Suprapubic skin (tissue), 4 donors: ENCODE measurements at regions not wholly inside any gene's neighbourhood (a gene's known extent, or its start where the extent isn't known, plus 50 kb on each side); places are given as distances from the start of the nearest gene placed in this dataset.

Experiments used
- CTCF ChIP-seq, 2 donors: fragments of 200-600 bp in 1 of 2; fragments of 450-650 bp in 1 of 2; sonication (generic) in 1 of 2; IDR thresholded peaks; one replicate each; pipeline ENCODE4 v1.5.1; 2016 to 2019; ENCODE audit warnings: antibody characterized with exemption in 2 of 2, mild to moderate bottlenecking in 1 of 2, moderate library complexity in 1 of 2
- EP300 ChIP-seq: sonication (generic); formaldehyde crosslinking; IDR thresholded peaks from one replicate; pipeline ENCODE4 v1.6.1; 2017; ENCODE audit warnings: antibody characterized with exemption
- POLR2A ChIP-seq, 2 donors: fragments of 450-650 bp; IDR thresholded peaks; one replicate each; pipeline ENCODE4 v1.6.1; 2017; ENCODE audit warnings: antibody characterized with exemption in 2 of 2, mild to moderate bottlenecking in 2 of 2, moderate library complexity in 2 of 2
- POLR2AphosphoS5 ChIP-seq, 3 donors: sonication (generic); formaldehyde crosslinking; IDR thresholded peaks; one replicate each; pipeline ENCODE4 v1.6.1; 2017; ENCODE audit warnings: antibody characterized with exemption in 3 of 3

GRCh38 chr2:75278314-75278713, 79.0 kb upstream of the TACR1 start:
- TF ChIP-seq CTCF (IDR thresholded peaks at IDR 0.05) = no peak
- no peak for TF ChIP-seq POLR2A (IDR thresholded peaks at IDR 0.05)
- no peak for TF ChIP-seq POLR2AphosphoS5 (IDR thresholded peaks at IDR 0.05)
- no peak for TF ChIP-seq EP300
